Urinary bladder (tissue), 3 donors: ENCODE measurements at regions not wholly inside any gene's neighbourhood (a gene's known extent, or its start where the extent isn't known, plus 50 kb on each side); places are given as distances from the start of the nearest gene placed in this dataset.

ENCODE experiments used
- DNase-seq: peaks from one replicate; pipeline ENCODE4 v3.0.0-alpha.2; 2015; ENCODE audit errors: extremely low spot score
- H3K27ac ChIP-seq: one replicate; pipeline ENCODE4 v1.5.1; 2013; ENCODE audit warnings: low read depth, mild to moderate bottlenecking, moderate library complexity
- H3K36me3 ChIP-seq: one replicate; pipeline ENCODE4 v1.6.1; 2013; ENCODE audit warnings: mild to moderate bottlenecking, moderate library complexity; ENCODE audit not compliant: insufficient read depth
- H3K4me1 ChIP-seq: one replicate; pipeline ENCODE4 v1.6.1; 2013; ENCODE audit warnings: mild to moderate bottlenecking, moderate library complexity; ENCODE audit not compliant: insufficient read depth
- H3K4me3 ChIP-seq: one replicate; pipeline ENCODE4 v1.5.1; 2013; ENCODE audit warnings: low read depth, low read length
- WGBS: extraction: QIAGEN DNeasy Blood & Tissue Kit; methylation state at CpG from one replicate; pipeline ENCODE4 v1.1.7; 2013; 5-methylcytosine and 5-hydroxymethylcytosine counted together
- donor health status: healthy with polysubstance abuse.
- donor health status: healthy.

DNA sequence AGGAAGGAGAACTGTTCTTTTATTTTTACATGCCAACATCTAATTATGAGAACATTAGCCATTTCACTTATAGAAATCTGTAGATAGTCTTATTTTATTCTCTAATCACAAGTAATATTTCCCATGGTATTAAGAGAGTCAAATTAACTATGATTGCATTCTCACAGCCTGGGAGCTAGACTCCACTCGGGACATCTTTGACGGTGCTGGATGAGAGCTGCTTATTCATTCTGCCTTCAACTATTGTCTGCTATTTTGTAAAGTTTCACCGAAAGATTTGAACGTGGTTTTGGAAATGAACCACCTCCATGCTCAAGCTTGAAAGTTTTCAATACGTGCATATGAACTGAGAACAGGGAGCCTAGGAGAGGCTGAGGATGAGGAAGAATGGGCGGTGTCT is 264.3 kb upstream of the KLF6 start:
- no peaks in the 10 kb centered on the region for H3K36me3 ChIP-seq
- no peak overlapping the region for H3K27ac ChIP-seq
- 93% methylated on average over 6 of the region's 6 CpGs for WGBS
- no peaks in the 10 kb centered on the region for H3K4me1 ChIP-seq
- H3K4me3 ChIP-seq = no peak overlapping the region
- DNase-seq = no peak

DNA sequence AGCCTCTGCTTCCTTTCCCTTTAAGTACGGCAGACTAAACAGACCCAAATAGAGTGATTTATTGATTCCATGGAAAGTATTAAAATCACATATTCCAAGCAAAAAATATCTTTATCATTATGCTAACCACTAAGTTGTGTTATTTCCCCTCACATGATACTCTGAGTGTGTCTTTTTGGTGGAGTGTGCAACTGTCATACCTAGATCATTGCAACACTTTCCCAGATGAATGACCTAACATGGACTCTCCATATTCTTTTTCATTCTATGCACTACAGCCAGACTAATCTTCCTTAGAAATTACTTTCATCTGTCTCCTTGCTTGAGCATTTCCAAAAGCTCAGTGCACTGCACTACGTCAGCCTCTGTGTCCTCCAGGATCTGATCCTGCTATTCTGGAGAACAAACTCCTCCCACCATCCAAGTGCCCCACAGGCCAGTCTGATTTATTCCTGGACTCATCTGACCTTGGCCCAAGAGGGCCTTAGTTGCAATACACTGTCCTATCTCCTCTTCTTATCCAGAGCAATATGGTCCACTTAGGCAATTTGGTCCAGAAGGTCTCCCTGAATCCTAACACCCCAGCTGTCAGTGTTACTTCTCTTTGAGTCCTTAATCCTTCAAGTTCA is 263.3 kb upstream of the KLF6 start:
- Histone ChIP-seq H3K36me3 (no peaks in the 10 kb centered on the region), H3K27ac (no peak overlapping the region), H3K4me3 (no peak overlapping the region), H3K4me1 (no peaks in the 10 kb centered on the region)
- DNase-seq = no peak
- WGBS = 37% methylated on average over 2 of the region's 2 CpGs

DNA sequence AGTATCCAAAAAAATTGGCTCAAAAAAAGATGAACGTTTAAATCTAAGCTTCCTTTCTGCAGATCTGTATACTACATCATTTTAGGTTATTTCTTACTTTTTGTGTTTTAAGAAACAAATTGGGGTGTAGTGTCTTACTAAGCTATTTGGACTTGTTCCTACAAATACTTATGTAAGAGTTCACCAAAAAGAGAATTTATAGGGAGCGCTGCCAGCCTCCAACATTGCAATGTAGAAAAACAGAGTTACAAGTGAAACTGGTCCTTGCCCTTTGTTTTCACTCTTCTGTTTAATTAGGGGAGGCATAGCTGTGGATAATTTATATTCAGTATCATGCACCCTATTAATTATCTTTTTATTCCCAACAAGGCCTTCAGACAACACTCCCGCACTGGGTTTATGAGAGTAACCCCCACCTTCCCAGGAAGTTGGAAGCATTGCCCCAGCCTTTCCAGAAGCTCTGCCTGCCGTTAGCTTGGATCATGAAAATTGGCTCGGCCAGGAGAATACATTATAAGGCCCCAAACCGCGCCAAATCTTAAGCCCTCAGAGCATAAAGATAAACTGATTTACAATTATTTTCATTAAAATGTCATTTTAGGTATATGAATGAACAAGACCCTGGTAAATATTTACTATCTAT is 261.8 kb upstream of the KLF6 start:
- Histone ChIP-seq H3K36me3 (no peaks in the 10 kb centered on the region), H3K4me1 (no peaks in the 10 kb centered on the region), H3K27ac (no peak overlapping the region), H3K4me3 (no peak overlapping the region)
- WGBS = 28% methylated on average over 7 of the region's 7 CpGs
- DNase-seq = no peak

DNA sequence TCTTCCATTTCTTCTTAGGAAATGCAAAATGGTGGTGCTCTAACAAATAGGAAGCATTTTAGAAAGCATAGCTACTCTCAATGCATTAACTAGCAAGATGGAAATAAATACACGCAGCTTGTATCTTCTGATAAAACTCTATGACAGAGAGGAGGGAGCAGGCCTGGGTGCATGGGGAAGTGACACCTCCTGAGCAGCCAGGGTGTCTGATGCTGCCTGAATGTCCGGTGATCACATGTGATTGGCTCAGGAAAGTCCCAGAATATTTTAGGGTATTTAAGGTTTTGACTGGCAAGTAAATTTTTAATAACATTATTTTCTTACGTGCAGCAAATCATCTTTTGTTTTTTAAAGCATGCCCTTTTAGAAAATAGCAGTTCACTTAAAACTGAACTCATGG is 261.0 kb upstream of the KLF6 start:
- no peaks in the 10 kb centered on the region for H3K36me3 ChIP-seq
- no peak overlapping the region for H3K4me3 ChIP-seq
- H3K27ac ChIP-seq = no peak overlapping the region
- no peak for DNase-seq
- no peaks in the 10 kb centered on the region for H3K4me1 ChIP-seq
- WGBS = 90% methylated on average over 3 of the region's 3 CpGs

GRCh38 chr10:4043897-4044665 is 259.1 kb upstream of the KLF6 start:
- no peak overlapping the region for H3K4me3 ChIP-seq
- WGBS = 82% methylated on average over 7 of the region's 7 CpGs
- DNase-seq = no peak
- no peaks in the 10 kb centered on the region for H3K4me1 ChIP-seq
- H3K27ac ChIP-seq = no peak overlapping the region
- H3K36me3 ChIP-seq = no peaks in the 10 kb centered on the region

DNA sequence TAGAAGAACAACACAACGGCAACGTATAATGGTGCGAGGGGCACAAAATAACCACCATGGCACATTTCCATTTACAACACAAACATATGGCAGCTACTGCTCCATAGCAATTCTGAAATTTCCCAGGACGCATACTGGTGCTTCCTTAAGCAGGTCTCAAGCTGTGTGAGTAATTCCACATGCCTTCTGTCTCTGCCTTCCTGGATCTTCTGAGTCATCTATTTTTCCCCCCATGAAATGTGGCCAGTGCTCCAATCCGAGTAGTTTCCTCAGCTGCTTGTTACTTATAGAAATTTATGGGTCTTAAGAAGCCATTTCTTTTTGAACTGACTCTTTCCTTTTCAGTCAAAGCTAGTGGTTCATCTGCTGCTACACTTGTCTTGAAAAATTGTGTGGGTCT is 256.6 kb upstream of the KLF6 start:
- Histone ChIP-seq H3K36me3 (no peaks in the 10 kb centered on the region), H3K4me1 (no peaks in the 10 kb centered on the region), H3K27ac (no peak overlapping the region), H3K4me3 (no peak overlapping the region)
- no peak for DNase-seq
- 96% methylated on average over 5 of the region's 5 CpGs for WGBS

DNA sequence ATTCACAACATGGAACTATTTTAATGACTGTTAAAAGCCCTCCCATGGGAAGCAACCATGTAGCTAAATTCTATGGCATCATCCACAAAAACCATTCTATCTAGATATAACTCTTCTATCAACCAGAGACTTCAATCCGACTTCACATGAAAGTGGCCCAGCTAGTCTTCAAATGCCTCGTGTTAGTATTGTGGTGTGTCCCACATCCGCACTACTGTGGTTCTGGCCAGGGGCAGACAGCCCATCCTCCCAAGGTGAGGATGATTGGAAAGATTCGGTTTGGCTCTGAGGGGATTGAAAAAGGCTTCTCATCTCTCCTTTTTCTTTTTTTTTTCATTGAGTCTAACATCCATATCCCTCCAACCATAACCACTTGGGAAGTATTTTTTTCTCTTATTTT is 253.0 kb upstream of the KLF6 start:
- Histone ChIP-seq H3K4me3 (no peak overlapping the region), H3K27ac (no peak overlapping the region), H3K36me3 (no peaks in the 10 kb centered on the region), H3K4me1 (no peaks in the 10 kb centered on the region)
- WGBS = 97% methylated on average over 4 of the region's 4 CpGs
- DNase-seq = no peak

- WGBS = 86% methylated on average over 3 of the region's 3 CpGs
- DNase-seq = no peak
- Histone ChIP-seq H3K27ac (no peak overlapping the region), H3K4me1 (no peaks in the 10 kb centered on the region), H3K36me3 (no peaks in the 10 kb centered on the region), H3K4me3 (no peak overlapping the region)
Measured at GRCh38 chr10:4035599-4035945, 250.6 kb upstream of the KLF6 start.

DNA sequence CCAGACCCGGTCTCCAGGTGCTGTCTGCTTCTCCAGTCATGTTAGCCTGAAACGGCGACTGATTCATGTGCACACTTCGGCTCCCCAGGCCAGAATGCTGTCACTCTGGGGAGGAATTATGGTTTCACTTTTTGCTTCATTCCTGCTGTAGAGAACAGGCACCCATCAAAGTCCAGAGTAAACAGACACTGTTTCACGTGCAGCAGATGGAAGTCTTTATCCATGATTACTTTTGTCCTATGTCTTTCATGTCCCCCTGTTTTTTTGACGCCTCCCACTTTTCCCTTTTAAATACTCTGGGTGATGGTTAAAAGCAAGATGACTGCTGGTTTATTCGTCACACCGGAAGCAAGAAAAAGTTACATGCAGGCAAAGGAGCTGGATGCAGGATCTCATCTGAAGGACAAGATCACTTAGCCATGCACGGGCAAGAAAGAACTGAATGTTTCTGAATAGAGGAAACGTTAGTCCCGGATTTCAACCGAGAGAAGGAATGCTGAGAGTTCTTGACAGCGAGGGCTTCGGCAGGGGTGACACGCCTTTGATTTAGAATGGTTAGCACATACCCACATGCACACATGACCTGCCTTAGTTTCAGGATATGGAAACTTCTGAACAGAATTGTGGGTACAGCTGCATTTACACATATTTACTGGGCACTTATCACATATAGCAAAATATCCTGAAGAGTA is 250.0 kb upstream of the KLF6 start:
- no peaks in the 10 kb centered on the region for H3K4me1 ChIP-seq
- 56% methylated on average over 15 of the region's 15 CpGs for WGBS
- H3K4me3 ChIP-seq = no peak overlapping the region
- no peak for DNase-seq
- no peaks in the 10 kb centered on the region for H3K36me3 ChIP-seq
- no peak overlapping the region for H3K27ac ChIP-seq

- Histone ChIP-seq H3K27ac (no peak overlapping the region), H3K4me3 (no peak overlapping the region), H3K4me1 (no peaks in the 10 kb centered on the region), H3K36me3 (no peaks in the 10 kb centered on the region)
- no peak for DNase-seq
- 92% methylated on average over 8 of the region's 8 CpGs for WGBS
Measured at GRCh38 chr10:4033341-4033896, 248.4 kb upstream of the KLF6 start.

DNA sequence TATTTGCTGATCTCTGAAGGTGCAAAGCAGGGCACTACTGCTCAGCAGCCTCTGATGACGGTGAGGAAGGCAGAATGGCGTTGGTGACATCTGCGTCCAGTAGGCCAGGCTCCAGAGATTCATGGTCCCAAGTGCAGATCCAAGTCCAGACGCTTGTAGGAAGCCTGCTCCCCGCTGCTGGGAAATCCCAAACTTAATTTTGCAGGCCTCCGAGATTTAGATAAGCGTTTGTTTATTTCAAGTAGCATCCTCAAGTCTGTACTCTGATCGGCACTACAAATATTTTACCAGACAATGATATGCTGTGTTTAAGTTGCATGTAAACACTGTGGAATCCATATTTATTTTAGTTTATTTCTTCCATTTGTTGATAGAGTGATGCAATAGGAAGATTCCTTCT is 244.9 kb upstream of the KLF6 start:
- no peaks in the 10 kb centered on the region for H3K4me1 ChIP-seq
- H3K27ac ChIP-seq = no peak overlapping the region
- no peaks in the 10 kb centered on the region for H3K36me3 ChIP-seq
- no peak overlapping the region for H3K4me3 ChIP-seq
- WGBS = 62% methylated on average over 8 of the region's 8 CpGs
- DNase-seq = no peak

GRCh38 chr10:4028854-4029583 is 244.0 kb upstream of the KLF6 start:
- DNase-seq = no peak
- no peak overlapping the region for H3K27ac ChIP-seq
- H3K4me1 ChIP-seq = no peaks in the 10 kb centered on the region
- no peak overlapping the region for H3K4me3 ChIP-seq
- H3K36me3 ChIP-seq = no peaks in the 10 kb centered on the region
- 96% methylated on average over 6 of the region's 6 CpGs for WGBS

DNA sequence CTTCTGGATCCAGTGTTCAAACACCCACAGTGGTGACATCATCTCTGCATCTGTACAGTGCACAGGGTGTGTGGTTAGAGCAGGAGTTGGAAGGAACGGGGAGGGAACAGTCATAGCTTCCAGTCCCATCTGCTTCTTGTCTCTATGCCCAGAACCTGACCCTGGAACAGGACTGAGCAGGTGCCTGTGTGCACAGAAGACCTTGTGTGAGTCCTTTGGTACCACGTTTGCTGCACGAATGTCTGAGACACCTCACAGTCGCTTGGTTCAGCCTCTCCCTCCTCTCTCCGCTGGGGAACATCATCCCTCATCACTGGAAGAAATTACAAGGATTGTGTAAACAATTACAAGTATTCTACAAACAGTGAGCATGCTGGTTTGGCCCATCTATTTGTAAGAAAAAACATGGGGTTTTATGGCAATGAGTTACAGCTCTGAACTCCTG is 243.0 kb upstream of the KLF6 start:
- H3K27ac ChIP-seq = no peak overlapping the region
- H3K4me1 ChIP-seq = no peaks in the 10 kb centered on the region
- no peak overlapping the region for H3K4me3 ChIP-seq
- no peak for DNase-seq
- WGBS = 49% methylated on average over 5 of the region's 5 CpGs
- H3K36me3 ChIP-seq = no peaks in the 10 kb centered on the region
